H54 (cell line): ENCODE measurements at regions not wholly inside any gene's neighbourhood (a gene's known extent, or its start where the extent isn't known, plus 50 kb on each side); places are given as distances from the start of the nearest gene placed in this dataset.
"Not testable (repeated sequence)": the region's sequence is repeated elsewhere in the genome, so short reads cannot be mapped to it uniquely, and the experiment has no call there.

ENCODE experiments used
- DNase-seq: peaks from one replicate; pipeline ENCODE4 v3.0.0; 2011; ENCODE audit warnings: low spot score, mixed read lengths; ENCODE audit not compliant: insufficient read length
- FAIRE-seq: peaks from 3 replicates; lab custom pipeline; 2011; peaks lifted over from hg19 to GRCh38; lab: Jason Lieb, UNC
- POLR2A ChIP-seq: IDR thresholded peaks from 2 replicates; pipeline ENCODE4 v1.6.1; 2011; ENCODE audit warnings: low read depth, mild to moderate bottlenecking, low read length

DNA sequence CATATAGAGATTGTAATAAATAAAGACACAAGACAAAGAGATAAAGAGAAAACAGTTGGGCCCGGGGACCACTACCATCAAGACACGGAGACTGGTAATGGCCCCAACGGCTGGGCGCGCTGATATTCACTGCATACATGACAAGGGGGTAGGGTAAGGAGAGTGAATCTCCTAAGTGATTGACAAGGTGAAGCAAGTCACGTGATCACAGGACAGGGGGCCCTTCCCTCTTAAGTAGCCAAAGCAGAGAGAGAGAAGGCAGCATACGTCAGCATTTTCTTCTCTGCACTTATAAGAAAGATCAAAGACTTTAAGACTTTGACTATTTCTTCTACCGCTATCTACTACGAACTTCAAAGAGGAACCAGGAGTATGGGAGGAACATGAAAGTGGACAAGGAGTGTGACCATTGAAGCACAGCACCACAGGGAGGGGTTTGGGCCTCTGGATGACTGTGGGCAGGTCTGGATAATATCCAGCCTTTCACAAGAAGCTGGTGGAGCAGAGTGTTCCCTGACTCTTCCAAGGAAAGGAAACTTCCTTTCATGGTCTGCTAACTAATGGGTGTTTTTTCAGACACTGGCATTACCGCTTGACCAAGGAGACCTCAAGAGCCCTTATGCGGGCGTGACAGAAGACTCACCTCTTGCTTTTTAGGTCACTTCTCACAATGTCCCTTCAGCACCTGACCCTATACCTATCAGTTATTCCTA, 75.6 kb downstream of the MRPL39 start:
- FAIRE-seq, DNase-seq: not testable (repeated sequence)

DNA sequence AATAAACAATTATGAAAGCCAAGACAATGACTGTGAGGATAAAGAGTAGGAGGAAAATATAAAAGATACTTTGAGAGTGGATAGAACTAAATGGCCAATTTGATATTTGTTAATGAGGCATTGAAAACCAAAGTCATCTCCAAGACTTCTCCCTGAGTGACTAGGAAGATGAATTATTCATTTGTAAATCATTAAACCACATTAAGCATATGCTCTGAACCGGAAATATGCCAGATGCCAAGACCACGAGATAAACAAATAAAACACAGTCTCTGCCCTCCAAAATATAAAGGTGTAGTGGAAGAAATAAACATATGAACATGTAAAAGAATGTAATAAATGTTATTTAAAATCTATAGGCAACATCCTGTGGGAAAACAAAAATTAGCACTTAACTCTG, 78.8 kb downstream of the MRPL39 start:
- FAIRE-seq (no peak), DNase-seq (no peak)
- no peak for TF ChIP-seq POLR2A

DNA sequence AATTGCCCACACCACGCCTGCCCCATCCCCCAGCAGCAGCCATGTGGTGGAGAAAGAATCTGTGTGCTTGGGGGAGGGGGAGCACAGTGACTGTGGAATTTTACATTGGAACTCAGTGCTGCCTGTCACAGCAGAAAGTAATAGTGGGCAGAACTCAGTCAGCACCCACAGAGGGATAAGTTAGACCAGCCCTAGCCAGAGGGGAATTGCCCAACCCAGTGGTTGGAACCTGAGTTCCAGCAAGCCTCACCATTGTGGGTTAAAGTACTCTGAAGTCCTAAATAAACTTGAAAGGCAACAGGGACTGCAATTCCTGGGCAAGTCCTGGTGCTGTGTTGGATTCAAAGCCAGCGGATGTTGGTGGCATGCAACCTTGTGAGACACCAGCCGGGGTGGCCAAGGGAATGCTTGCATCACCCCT, 88.8 kb downstream of the MRPL39 start:
- DNase-seq (no peak), FAIRE-seq (no peak)
- TF ChIP-seq POLR2A, result no peak

DNA sequence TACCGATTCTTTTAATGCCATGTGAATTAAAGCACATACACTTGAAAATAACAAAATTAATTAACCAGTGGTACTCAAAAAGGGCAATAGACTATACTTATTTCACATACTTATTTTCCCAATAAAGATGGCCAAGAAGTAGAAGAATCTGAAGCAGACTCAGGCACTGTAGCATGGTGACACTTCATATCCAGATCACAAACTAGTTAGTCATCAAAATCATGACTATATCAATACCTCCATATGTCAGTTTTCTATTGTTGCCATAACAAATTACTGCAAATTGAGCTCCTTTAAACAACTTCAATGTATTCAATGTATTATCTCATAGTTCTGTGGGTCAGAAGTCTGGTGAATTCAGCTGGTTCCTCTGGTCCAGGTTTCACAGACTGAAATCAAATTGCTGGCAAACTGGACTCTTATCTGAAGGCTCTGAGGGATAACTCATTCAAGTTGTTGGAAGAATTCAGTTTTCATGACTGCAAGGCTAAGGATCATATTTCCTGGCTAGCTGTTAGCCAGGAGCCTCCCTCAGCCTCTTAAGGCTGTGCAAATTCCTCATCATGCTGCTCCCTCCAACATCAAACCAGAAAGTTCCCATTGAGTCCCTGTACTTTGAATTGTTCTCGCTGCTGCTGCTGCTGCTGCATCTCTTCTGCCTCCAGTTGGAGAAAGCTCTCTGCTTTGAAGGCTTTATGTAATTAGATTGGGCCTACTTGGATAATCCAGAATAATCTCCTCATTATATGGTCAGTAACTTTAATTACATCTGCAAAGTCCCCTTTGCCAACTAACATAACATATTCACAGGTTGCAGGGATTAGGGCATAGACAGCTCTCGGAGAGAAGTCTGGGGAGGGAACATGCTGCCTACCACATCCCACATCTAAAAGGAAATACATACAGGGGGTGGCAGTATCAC, 91.5 kb downstream of the MRPL39 start:
- FAIRE-seq (no peak), DNase-seq (no peak)
- TF ChIP-seq POLR2A, result no peak

DNA sequence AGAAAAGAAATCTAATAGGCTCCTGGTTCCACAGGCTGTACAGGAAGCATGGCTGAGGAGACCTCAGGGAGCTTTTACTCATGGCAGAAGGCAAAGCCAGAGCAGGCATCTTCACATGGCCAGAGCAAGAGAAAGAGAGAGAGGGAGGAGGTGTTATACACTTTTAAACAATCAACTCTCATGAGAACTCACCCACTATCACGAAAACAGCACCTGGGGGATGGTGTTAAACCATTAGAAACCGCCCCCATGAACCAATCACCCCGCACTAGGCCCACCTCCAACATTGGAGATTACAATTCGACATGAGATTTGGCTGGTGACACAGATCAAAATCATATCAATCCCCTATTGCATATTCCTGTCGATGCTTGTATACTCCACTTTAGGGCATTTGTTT, 93.5 kb downstream of the MRPL39 start:
- TF ChIP-seq POLR2A, result no peak
- DNase-seq (no peak), FAIRE-seq (no peak)

DNA sequence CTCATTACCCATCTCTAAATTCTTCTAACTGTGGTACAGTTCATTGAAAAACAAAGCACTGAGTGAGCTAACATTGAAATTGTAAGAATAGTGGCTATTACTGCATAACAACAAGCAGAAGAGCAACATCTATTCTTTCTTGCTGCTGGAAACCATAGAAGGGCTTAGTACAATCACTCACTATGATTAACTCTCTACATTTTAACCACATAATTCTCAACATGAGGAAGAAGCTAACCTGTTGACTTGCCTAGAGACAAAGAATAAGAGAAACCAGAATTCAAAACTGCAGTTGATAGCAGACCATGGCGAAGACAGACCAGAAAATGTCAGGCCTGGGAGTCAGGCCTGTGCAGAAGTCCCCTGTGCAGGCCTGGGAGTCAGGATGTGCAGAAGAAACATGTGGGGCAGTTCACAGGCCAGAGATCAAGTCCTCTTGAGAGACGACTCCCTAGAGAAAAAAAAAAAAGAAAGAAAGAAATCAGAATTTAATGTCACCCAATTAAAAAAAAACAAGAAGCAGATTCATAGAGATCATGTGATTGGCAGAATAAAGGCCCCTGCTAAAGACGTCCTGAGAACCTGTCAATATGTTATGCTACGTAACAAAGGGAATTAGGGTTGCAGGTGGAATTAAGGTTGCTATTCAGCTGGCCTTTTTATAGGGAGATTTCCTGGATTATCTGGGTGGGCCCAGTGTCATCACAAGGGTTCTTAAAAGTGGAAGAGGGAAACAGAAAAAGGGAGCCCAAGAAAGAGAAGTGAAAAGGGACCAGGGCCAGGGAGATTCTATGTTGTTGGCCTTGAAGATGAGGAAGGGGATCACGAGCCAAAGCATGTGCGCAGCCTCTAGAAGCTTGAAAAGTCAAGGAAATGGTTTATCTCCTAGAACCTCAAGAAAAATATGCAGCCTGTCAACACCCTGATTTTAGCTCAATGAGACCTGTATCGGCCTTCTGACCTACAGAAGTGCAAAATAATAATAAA, 94.9 kb downstream of the MRPL39 start:
- TF ChIP-seq POLR2A, result no peak
- FAIRE-seq, result no peak
- DNase-seq, result no peak

DNA sequence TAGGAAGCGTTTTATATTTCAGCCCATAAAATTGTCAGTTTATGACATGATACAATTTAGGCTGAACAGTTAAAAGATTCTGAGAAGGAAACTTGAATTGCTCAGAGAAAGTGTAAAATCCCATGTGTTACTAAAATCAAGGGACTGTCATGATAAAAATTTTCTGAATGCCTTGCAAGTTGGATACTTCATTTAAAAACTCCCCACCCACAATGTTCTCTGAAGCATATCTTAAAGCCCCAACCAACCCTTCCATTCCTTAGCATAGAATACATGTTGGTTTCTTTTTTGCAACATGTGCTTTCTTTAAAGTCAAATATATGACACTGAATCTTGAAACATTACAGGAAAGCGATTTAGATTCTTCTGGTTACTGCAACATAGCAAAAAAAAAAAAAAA, 97.4 kb downstream of the MRPL39 start:
- FAIRE-seq (no peak), DNase-seq (no peak)
- no peak for TF ChIP-seq POLR2A

DNA sequence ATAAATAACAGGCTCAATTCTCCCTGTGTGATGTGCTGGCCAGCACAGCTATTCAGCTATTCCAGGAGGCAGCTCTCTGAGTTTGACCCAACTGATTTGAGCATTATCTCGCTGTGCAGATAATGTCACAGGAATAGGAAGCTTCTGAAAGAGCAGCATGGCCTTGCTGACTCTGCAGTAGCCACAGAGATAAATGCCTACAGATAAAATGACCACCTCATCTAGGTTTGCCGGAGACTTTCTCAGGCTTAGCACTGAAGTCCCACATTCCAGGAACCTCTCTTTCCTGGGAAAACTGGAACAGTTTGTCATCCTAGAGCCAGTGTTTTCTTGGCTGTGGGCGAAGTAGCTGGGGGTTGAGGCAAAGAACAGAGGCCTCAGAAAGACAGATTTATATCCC, 98.9 kb downstream of the MRPL39 start:
- DNase-seq (no peak), FAIRE-seq (no peak)
- TF ChIP-seq POLR2A, result no peak

DNA sequence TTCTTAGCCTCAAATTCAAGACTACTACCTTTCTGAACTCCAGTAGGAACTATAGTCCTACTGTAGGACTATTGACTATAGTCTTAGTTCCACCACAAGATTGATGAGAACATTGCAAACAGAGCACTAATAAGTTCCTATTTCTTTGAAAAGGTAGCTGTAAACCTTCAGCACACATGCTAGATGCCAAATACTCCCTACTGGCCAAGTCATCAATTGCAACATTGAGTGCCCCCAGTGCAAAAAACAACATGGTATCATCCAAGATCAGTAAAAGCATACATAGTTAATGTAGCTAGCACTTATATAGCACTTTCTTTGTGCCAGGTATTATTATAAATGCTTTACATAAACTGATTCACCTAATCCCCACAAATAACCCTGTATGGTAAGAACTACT, 99.8 kb downstream of the MRPL39 start:
- DNase-seq, result no peak
- no peak for TF ChIP-seq POLR2A
- FAIRE-seq, result peak; percentile 33

DNA sequence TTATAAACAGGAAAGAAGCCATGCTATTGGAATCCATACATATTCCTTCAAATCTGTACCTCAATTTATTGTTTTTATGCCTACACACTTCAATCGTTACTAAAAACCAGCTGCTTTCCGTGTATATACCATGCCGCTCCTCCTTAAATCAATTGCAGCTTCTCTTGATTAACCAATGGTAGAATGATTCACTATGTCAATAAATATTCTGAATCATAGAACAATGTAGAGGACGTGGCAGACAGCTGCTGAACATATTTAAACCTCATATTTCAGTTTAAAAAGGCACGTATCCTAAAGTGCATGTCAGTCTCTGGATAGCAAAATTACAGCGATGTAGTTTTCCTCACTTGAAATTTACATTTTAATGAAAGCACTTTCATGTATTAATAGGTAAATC, 100.4 kb downstream of the MRPL39 start:
- no peak for TF ChIP-seq POLR2A
- FAIRE-seq (no peak), DNase-seq (no peak)

DNA sequence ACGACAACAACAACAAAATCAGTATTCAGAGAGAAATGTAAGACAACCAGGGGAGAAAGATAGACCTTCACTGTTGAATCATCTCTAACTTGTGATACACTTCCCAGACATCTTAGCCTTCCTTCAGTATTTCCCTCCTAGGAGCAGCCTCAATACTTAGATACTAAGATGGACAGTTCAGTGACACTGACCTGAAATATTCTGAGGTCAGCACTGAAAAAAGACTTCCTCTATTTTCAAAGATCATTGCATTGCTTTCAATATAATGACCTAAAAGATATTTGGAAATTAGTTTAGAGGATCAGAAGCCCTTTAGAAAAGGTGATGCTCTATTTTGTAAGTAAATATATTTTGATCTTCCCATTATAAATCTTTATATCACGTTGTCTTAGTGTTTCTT, 101.0 kb downstream of the MRPL39 start:
- no peak for FAIRE-seq
- DNase-seq, result no peak
- TF ChIP-seq POLR2A, result no peak

DNA sequence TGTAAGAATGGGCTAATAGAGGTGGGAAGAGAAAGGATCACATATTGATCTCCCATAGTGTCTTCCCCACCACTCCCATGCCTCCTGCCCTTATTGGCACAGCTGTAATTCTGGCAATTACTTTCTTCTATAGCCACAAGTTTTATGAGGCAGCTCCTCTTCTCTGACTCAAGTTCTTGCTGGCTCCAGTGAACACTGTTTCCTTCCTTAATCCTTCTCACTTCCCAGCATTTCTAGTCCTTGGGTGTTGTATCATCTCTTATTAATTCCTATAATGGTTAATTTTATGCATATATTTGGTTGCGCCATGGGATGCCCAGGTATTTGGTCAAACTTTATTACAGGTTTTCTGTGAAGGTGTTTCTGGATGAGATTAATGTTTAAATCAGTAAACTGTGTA, 103.3 kb downstream of the MRPL39 start:
- no peak for FAIRE-seq

DNA sequence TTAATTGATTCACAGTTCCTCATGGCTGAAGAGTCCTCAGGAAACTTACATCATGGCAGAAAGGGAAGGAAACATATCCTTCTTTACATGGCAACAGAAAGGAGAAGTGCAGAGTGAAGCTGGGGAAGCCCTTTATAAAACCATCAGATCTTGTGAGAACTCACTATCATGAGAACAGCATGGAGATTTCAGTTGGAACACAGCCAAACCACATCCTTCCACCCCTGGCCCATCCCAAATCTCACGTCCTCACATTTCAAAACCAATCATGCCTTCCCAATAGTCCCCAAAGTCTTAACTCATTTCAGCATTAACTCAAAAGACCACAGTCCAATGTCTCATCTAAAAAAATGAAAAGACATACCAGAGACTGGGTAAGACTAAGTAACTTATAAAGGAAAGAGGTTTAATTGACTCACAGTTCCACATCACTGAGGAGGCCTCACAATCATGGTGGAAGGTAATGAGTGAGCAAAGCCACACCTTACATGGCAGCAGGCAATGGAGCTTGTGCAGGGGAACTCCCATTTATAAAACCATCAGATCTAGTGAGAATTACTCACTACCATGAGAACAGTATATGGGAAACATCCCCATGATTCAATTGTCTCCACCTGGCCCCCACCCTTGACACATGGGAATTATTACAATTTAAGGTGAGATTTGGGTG, 105.2 kb downstream of the MRPL39 start:
- FAIRE-seq (no peak), DNase-seq (no peak)
- TF ChIP-seq POLR2A, result no peak

More for the DNA sequence above, 103.3 kb downstream of the MRPL39 start:
- DNase-seq, result no peak
- no peak for TF ChIP-seq POLR2A
